Body of pancreas (tissue), 4 donors: ENCODE measurements at regions not wholly inside any gene's neighbourhood (a gene's known extent, or its start where the extent isn't known, plus 50 kb on each side); places are given as distances from the start of the nearest gene placed in this dataset.

Experiments
- CTCF ChIP-seq, 7 experiments: fragments of 450-650 bp in 4 of 7; fragments of 200-600 bp in 3 of 7; sonication (generic) in 3 of 7; IDR thresholded peaks; one replicate each; pipeline ENCODE4 v1.5.1; 2016 to 2019; ENCODE audit warnings: antibody characterized with exemption in 7 of 7
- POLR2A ChIP-seq, 3 donors: fragments of 450-650 bp; IDR thresholded peaks; one replicate each; pipeline ENCODE4 v1.6.1; 2016; ENCODE audit warnings: antibody characterized with exemption in 3 of 3, mild to moderate bottlenecking in 2 of 3

- TF ChIP-seq CTCF (IDR thresholded peaks at IDR 0.05) (no peak), POLR2A (IDR thresholded peaks at IDR 0.05) (no peak)
Observed at GRCh38 chr1:67537667-67538018, 107.4 kb upstream of the SERBP1 start.
